Breast epithelium (tissue), 3 donors: ENCODE measurements at regions not wholly inside any gene's neighbourhood (a gene's known extent, or its start where the extent isn't known, plus 50 kb on each side); places are given as distances from the start of the nearest gene placed in this dataset.

Experiments
- CTCF ChIP-seq, 3 donors: fragments of 450-650 bp; IDR thresholded peaks; one replicate each; pipeline ENCODE4 v1.5.1; 2016 to 2017; ENCODE audit warnings: antibody characterized with exemption in 3 of 3, mild to moderate bottlenecking in 3 of 3, moderate library complexity in 3 of 3
- POLR2A ChIP-seq: fragments of 450-650 bp; IDR thresholded peaks from one replicate; pipeline ENCODE4 v1.6.1; 2016; ENCODE audit warnings: antibody characterized with exemption, mild to moderate bottlenecking, moderate library complexity
- POLR2AphosphoS5 ChIP-seq, 3 donors: sonication (generic); formaldehyde crosslinking; IDR thresholded peaks; one replicate each; pipeline ENCODE4 v1.6.1; 2017; ENCODE audit warnings: antibody characterized with exemption in 3 of 3

GRCh38 chr7:7112868-7113267 lies 69.5 kb upstream of the C1GALT1 start:
- no peak for TF ChIP-seq CTCF (IDR thresholded peaks at IDR 0.05)
- TF ChIP-seq POLR2A: no peak
- no peak for TF ChIP-seq POLR2AphosphoS5 (IDR thresholded peaks at IDR 0.05)
